ENCODE measurements at regions not wholly inside any gene's neighbourhood (a gene's known extent, or its start where the extent isn't known, plus 50 kb on each side); places are given as distances from the start of the nearest gene placed in this dataset.

- TF ChIP-seq CTCF (IDR thresholded peaks at IDR 0.05; ENCODE audit: borderline replicate concordance, extremely low read depth, low read length, poor library complexity, severe bottlenecking): no peak
- TF ChIP-seq EZH2 (IDR thresholded peaks at IDR 0.05; ENCODE audit: borderline replicate concordance, low read depth, low read length, severe bottlenecking): no peak
Observed at GRCh38 chr12:90343966-90344365, 611.0 kb downstream of the CCER1 start.
